Suprapubic skin (tissue), 4 donors: ENCODE measurements at regions not wholly inside any gene's neighbourhood (a gene's known extent, or its start where the extent isn't known, plus 50 kb on each side); places are given as distances from the start of the nearest gene placed in this dataset.

Experiments used
- POLR2A ChIP-seq, 2 donors: fragments of 450-650 bp; IDR thresholded peaks; one replicate each; pipeline ENCODE4 v1.6.1; 2017; ENCODE audit warnings: antibody characterized with exemption in 2 of 2, mild to moderate bottlenecking in 2 of 2, moderate library complexity in 2 of 2
- POLR2AphosphoS5 ChIP-seq, 3 donors: sonication (generic); formaldehyde crosslinking; IDR thresholded peaks; one replicate each; pipeline ENCODE4 v1.6.1; 2017; ENCODE audit warnings: antibody characterized with exemption in 3 of 3
- TF ChIP-seq, protein P1 (sequence below), 2 donors: fragments of 200-600 bp in 1 of 2; fragments of 450-650 bp in 1 of 2; sonication (generic) in 1 of 2; IDR thresholded peaks; one replicate each; pipeline ENCODE4 v1.5.1; 2016 to 2019; ENCODE audit warnings: antibody characterized with exemption in 2 of 2, mild to moderate bottlenecking in 1 of 2, moderate library complexity in 1 of 2

GRCh38 chr1:227445746-227446145 is 117.6 kb upstream of the ZNF678 start:
- TF ChIP-seq, protein P1, sequence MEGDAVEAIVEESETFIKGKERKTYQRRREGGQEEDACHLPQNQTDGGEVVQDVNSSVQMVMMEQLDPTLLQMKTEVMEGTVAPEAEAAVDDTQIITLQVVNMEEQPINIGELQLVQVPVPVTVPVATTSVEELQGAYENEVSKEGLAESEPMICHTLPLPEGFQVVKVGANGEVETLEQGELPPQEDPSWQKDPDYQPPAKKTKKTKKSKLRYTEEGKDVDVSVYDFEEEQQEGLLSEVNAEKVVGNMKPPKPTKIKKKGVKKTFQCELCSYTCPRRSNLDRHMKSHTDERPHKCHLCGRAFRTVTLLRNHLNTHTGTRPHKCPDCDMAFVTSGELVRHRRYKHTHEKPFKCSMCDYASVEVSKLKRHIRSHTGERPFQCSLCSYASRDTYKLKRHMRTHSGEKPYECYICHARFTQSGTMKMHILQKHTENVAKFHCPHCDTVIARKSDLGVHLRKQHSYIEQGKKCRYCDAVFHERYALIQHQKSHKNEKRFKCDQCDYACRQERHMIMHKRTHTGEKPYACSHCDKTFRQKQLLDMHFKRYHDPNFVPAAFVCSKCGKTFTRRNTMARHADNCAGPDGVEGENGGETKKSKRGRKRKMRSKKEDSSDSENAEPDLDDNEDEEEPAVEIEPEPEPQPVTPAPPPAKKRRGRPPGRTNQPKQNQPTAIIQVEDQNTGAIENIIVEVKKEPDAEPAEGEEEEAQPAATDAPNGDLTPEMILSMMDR (IDR thresholded peaks at IDR 0.05): no peak
- TF ChIP-seq POLR2A (IDR thresholded peaks at IDR 0.05): no peak
- no peak for TF ChIP-seq POLR2AphosphoS5 (IDR thresholded peaks at IDR 0.05)
